H1 (cell line): ENCODE measurements at regions not wholly inside any gene's neighbourhood (a gene's known extent, or its start where the extent isn't known, plus 50 kb on each side); places are given as distances from the start of the nearest gene placed in this dataset.

Source experiments
- EGR1 ChIP-seq: IDR thresholded peaks from 2 replicates; pipeline ENCODE4 v1.6.1; 2011; ENCODE audit warnings: low read depth, low read length, borderline replicate concordance
- FOSL1 ChIP-seq: IDR thresholded peaks from 2 replicates; pipeline ENCODE4 v1.6.1; 2011; ENCODE audit warnings: mild to moderate bottlenecking, low read depth, low read length, moderate library complexity; ENCODE audit not compliant: insufficient read depth
- POLR2AphosphoS5 ChIP-seq: IDR thresholded peaks from 2 replicates; pipeline ENCODE4 v1.6.1; 2011; ENCODE audit warnings: low read depth, low read length
- SUZ12 ChIP-seq: fragments of 200-600 bp; sonication (generic); IDR thresholded peaks from 2 replicates; pipeline ENCODE4 v1.6.1; 2012; ENCODE audit warnings: mild to moderate bottlenecking, inconsistent platforms, low read length, moderate library complexity, mixed read lengths

DNA sequence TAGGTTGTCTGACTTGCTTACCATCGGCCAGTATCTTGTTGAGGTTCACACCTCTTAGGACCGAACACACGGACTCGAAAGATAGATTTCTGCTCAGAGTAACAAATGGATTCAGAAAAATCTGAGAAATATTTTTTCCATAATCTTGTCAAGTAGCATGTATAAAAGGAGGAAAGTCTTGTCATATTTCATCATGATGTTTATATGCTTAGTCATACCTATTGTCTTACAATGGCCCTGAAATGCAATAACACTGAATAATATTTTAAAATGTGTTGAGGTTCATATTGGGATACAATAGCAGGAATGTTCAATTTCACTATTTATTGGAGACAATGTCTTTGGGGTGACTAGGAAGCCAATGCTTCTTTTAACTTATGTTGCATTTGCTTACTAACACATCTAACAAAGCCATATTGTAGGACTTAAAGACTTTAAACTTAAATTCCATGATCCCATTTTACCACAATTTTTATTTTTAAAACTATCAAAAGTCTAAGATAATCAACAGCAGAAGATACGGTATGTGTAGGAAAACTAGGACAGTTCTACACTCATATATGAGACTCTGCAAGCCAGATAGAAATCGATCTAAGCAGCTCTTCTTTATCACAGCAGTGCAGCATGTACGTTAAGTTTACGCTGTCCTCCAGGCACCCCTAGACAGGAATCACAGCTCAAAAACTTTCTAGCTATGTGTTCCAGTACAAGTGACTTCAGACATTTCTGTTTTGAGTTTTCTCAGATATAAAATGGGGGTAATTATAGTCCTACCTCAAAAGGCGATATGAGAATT is 135.7 kb upstream of the CAV2 start (continued):
- TF ChIP-seq POLR2AphosphoS5, result no peak
- no peak for TF ChIP-seq EGR1
- no peak for TF ChIP-seq FOSL1
- no peak for TF ChIP-seq SUZ12
- TF ChIP-seq, all 59 proteins: peak for 0
